ENCODE measurements at regions not wholly inside any gene's neighbourhood (a gene's known extent, or its start where the extent isn't known, plus 50 kb on each side); places are given as distances from the start of the nearest gene placed in this dataset.
"Not testable (repeated sequence)": the region's sequence is repeated elsewhere in the genome, so short reads cannot be mapped to it uniquely, and the experiment has no call there.

DNA sequence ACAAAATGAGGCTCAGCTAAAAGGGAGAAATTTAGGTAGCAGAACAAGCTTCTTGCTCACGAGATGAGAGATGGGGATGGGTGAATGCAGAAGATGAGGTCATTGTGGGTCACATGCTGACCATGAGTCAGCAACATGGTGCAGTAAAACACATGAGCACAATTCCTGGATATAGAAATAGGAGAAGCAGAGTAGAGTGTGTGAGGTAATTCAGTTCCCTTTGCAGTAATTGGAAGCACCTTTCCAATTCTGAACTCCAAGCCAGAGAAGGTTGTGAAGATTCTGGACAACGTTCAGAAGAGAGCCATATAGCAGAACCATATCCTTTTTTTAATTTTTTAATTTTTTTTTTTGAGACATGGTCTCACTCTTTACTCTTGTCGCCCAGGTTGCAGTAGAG lies 62.0 kb upstream of the LMNTD1 start:
- DNase-seq: no peak

DNA sequence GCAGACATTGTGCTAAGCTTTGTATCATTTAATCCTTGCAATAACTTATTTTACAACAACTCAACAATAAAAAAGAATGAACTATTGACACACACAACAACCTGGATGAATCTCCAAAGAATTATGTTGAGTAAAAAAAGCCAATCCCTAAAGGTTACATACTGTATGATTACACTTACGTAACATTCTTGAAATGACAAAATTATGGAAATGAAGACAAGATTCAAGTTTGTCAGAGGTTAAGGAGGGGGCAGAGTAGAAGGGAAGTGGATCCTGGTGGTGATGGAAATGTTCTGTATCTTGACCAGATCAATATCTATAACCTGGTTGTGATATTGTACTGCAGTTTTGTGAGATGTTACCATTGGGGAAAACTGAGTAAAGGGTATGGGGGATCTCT lies 63.2 kb upstream of the LMNTD1 start:
- DNase-seq: no peak

- DNase-seq: no peak
These were observed 64.9 kb upstream of the LMNTD1 start for GRCh38 chr12:25617991-25618390.

- no peak for DNase-seq
These were observed 70.7 kb upstream of the LMNTD1 start for GRCh38 chr12:25623816-25624215.

DNA sequence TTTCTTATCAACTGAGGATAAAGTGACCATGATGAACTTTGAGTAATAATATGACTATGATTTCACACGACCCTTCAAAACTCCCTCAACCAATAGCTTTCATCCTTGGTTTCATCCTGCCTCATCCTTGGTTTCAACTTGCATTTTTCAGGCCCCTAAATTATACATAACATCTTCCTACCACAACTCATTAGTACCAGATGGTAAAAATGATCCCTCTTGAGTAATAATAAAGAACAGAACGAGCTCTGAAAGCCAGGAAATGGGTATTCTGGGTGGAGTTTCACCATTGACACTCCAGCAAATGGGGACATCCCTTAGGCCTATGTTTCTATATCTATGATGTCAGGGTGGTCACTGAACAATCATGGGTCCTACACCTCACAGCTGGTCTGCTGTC lies 72.1 kb upstream of the LMNTD1 start:
- no peak for DNase-seq

DNA sequence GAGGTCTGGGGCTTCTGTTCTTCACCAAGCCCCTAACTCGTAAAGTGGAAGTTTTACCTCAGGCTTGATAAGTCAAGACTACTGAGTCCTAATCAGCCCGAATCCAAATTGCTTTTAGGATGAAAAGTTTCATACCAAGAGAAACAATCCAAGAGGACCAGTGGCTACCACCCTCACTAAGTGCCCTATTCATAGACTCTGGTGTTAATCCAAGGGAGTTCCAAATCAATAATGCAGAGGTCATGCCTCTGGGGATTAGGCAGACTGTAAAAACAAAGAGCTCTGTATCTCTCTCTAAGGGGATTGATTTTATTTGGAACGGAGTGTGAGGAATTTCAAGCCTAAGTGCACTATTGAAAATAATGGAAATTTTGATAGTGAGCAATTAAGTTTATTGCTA lies 76.3 kb upstream of the LMNTD1 start:
- no peak for DNase-seq

- DNase-seq: not testable (repeated sequence)
These were observed 77.8 kb upstream of the LMNTD1 start for GRCh38 chr12:25630735-25631515.

GRCh38 chr12:25633149-25633548 lies 80.1 kb upstream of the LMNTD1 start:
- DNase-seq: not testable (repeated sequence)

- DNase-seq: no peak
These were observed 84.7 kb upstream of the LMNTD1 start for GRCh38 chr12:25637752-25638151.

DNA sequence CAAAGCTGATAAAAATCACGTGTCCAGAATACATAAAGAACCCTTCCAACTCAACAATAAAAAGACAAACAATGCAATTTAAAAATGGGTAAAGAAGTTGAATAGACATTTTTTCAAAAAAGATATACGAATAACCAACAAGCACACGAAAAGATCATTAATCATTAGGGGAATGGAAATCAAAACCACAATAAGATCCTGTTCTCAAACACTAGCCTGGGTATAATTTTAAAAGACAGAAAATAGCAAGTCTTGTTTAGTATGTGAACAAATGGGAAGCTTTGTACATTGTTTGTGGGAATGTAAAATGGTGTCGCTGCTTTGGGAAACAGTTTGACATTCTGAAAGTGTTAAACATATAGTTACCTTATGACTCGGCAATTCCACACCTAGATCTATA lies 86.3 kb upstream of the LMNTD1 start:
- DNase-seq: no peak

DNA sequence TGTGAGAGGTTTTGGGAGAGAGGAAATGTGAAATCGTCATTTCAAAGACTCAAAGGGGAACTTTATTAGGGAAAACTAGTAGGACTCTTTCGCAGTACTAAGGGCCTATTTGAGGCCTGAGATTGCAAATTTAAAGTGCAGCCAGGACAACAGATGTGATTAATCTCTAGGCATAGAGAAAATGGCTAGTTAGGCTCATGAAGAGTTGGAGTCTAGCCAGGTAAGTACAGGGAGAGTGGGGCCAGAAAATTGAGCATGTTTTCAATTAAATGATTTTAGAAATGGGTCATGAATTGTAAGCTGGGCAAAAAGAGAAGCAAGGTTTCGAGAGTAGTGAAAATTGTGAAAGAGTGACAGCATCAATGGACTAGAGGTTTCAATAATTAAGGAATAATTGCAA lies 91.9 kb upstream of the LMNTD1 start:
- no peak for DNase-seq

- no peak for DNase-seq
These were observed 92.3 kb upstream of the LMNTD1 start for GRCh38 chr12:25645427-25645826.

DNA sequence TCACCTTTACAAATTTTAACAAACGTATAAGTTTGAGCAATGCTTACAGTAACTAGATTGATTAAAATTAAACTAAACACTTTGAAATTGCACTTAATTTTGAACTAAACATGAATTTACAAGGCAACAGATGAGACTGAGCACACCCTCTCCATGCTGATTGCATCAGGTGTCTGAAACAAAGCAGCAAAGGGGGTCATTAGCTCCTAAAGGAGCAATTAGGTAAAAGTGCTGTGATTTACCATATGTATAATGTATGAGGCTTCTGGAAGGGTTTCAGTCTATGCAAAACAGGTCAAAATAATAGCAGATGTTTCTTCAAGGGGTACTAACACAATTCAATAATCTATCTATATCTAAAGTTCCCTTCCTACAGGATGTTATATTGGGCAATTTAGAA lies 98.8 kb upstream of the LMNTD1 start:
- DNase-seq: no peak

DNA sequence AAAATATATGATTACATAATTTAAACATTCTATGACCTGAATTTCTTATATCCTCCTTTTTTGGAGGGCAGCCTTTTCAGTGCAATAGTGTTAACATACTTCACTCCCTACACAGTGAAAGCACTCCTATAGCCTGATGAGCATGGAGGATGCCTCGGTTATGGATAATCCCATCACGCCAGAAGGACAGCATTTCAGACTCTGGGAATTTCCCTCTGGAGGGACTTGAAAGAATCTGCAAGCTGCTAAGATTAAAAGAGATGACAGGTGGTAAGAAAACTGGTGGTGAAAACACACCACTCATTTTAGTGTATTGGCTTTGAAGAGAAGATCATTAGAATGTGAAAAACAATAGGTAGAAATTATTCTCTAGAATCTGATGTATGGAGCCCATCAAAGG lies 99.3 kb upstream of the LMNTD1 start:
- no peak for DNase-seq

DNA sequence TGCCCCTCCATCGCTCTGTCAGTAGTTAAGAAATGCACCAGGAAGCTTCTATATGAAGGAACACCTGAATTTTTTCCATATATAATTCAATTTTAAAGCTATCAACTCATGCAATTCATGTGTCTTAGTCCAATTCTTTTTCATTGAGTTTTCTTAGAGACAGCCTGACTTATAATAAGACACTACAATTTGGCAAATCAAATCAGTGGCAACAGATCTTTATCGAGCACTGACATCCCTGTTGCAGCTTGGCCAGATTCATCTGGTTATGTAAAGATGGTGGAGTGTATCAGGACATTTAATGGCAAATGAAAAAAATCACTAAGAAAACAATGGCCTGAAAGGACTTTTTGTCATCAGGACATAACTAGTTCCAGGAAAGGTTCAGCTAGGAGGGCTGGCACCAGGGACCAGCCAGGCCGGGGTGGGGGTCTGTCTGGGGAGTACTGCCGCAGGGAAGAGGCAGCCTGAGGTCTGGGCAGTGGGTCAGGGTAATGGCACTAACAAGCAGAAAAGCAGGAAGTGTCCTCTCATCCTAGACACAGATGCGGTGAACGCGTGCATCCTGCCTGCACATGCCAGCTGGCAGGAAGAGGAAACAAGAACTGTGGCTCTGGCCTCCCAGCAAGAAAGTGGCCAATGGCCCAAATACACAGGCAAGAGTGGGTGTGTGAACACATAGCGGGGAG lies 100.5 kb upstream of the LMNTD1 start:
- no peak for DNase-seq

- DNase-seq: no peak
These were observed 102.6 kb upstream of the LMNTD1 start for GRCh38 chr12:25655702-25656101.

DNA sequence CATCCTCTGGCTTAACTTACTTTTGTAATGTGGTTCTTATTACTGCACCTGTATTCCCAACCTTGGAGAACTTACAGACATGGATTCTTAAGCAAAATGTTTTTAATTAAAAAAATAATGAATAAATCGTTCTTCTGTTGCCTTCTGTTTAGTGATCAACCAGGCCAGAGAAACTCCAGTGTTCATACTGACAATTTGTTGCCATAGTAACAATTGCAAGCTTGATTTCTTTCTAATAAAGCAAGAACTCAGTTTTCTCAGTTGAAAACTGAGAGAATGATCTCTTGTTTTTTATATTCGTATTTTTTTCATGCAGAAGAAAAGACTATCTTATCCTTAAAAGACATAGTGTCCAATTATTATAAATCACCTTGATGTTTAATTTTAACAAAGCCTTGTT lies 106.5 kb upstream of the LMNTD1 start:
- DNase-seq: no peak

DNA sequence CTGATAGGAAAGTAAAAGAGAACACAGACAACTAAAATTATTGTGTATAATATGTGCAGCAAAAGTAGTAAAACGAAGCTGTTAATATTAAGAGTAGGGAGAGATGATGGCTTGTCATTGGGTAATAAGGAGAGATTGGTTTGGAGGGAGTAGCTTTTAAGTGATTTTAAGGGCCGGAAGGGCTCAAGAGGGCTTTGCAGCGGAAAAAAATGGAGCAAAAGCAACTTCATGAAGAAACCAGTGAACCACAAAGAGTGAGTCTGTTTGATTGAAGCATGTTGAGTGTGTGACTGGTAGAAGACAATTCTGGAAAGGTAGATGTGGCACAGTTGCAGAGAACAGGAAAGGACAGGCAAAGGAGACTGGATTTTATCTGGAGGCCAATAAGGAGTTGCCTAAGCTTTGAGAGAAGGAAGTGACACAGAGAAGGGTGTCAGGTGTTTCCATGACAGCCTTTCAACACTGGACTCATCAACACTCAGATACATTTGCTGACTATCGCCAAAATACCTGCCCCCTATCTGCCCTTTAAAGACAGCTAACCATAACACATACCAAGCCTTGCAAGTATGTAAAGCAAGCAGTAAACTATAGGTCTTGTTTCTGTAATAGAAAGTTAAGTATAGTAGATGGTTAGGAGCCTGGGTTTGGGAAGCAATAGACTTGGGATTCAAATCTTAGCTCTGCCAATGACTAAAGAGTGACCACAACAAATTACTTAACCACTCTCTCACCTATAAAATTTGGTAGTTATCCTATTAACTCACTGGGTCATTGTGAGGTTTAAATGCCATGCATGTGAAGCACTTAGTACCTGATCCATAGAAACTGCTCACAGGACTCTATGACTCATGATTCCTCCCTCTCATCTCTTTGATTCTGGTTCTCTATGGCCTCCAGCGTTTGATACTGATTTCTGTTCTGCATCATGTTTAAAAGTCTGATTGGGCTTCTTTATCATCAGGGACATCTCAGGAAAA lies 117.3 kb upstream of the LMNTD1 start:
- DNase-seq: no peak

- no peak for DNase-seq
These were observed 122.7 kb upstream of the LMNTD1 start for GRCh38 chr12:25675808-25676207.

DNA sequence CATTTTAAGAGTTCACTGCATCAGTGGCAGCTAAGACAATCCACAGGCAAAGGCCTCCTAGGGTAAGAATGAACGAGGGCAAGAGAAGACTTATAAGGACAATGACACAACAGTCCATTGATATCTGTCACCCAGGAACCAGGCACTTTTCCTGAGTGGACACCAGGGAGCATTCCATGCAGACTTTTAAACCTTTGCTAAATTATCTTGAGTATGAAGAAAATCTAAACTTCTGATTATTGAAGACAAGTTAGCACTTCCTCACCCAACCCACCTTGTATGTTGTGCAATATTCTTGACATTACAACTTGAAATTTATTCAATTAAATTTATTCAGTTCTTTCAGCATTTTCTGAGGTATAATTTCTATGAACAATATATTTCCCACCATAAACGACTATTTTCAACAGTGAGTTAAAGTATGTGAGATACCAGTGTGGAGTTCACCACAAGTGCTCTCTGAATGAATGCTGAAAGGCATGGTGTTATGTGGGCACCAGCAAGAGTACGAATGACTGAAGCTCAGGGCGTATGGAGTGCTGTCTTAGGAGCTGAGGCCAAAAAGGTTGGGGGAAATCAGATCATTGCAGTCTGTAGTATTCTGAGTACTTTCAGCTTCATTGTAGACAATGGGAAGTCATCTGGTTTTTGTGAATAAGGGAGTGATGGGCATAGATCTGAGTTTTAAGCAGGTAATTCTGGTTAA lies 124.3 kb upstream of the LMNTD1 start:
- no peak for DNase-seq

- DNase-seq: no peak
These were observed 128.5 kb upstream of the LMNTD1 start for GRCh38 chr12:25681580-25681979.

GRCh38 chr12:25682421-25682820 lies 129.3 kb upstream of the LMNTD1 start:
- DNase-seq: no peak

DNA sequence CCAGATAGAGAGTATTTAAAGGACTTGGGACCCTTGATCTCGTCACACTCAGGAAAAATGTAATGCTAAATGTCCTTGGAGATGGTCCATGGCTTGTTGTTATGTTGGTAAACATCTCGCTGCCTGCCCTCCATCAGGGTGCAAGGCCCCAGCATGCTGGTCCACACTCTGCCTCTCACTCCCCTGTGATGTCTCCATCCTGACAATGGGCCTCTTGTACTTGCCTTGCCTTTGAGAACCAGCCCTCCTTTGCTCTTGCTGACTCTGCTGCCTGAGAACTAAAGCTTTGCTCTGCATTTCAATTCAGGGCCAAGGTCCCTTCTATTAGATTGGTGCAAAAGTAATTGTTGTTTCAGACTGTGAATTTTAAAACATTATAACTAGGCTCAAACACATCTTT lies 131.0 kb upstream of the LMNTD1 start:
- DNase-seq: no peak
